ENCODE measurements at regions not wholly inside any gene's neighbourhood (a gene's known extent, or its start where the extent isn't known, plus 50 kb on each side); places are given as distances from the start of the nearest gene placed in this dataset.

DNA sequence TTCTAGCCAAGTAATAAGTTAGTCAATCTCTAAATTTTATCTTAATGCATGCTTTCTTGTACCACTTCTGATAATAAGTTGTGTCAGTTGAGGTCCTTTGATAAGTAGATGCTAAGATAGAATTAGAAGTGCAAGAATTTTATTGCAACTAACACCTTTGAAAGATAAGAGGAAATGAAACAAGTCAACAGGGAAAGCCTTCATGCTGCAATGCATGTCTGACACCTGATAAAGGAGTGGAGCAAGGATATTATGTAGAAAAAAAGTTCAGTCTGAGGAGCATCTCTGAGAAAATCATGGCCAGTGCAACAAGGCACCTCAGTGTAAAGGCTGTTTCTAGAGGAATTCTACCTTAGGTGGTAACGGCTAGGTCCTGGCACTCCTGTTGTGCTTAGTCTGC lies 210.7 kb upstream of the PPP1R2C start:
- H3K14ac ChIP-seq (ENCODE audit: low read length), result no peak overlapping the region
- no peak overlapping the region for H4K8ac ChIP-seq (ENCODE audit: low read depth, low read length)
- no peaks in the 10 kb centered on the region for H3K9me3 ChIP-seq (replicated peaks in 1 of 2; ENCODE audit: control insufficient read depth in 2 of 2, insufficient read depth in 1 of 2, low read depth in 1 of 2, low read length in 2 of 2)
- no peaks in the 10 kb centered on the region for H3K27me3 ChIP-seq (ENCODE audit: control insufficient read depth in 3 of 3, insufficient read depth in 3 of 3, low read depth in 1 of 3, low read length in 3 of 3)
- H2BK12ac ChIP-seq (ENCODE audit: low read length), result no peak overlapping the region
- H3K4me1 ChIP-seq (ENCODE audit: control insufficient read depth in 2 of 2, insufficient read depth in 1 of 2, low read depth in 1 of 2, low read length in 2 of 2), result no peaks in the 10 kb centered on the region
- no CpG with 5 or more reads among the region's 1 CpG for WGBS, 2 donors (ENCODE audit: extremely low coverage in 2 of 2, insufficient read length in 2 of 2, insufficient replicate concordance in 1 of 2)
- H3K36me3 ChIP-seq (replicated peaks in 1 of 2; ENCODE audit: control insufficient read depth in 2 of 2, insufficient read depth in 2 of 2, low read length in 2 of 2), result no peaks in the 10 kb centered on the region
- no peak overlapping the region for H3K4me3 ChIP-seq (ENCODE audit: low read length in 2 of 2)
- no peak overlapping the region for H3K4ac ChIP-seq (ENCODE audit: low read length)
- H3K79me1 ChIP-seq (ENCODE audit: low read depth, low read length), result no peaks in the 10 kb centered on the region
- no peak overlapping the region for H2BK5ac ChIP-seq (ENCODE audit: low read length)
- no peak overlapping the region for H3K9ac ChIP-seq (ENCODE audit: low read depth, low read length, poor library complexity)
- H3K18ac ChIP-seq (ENCODE audit: low read length), result no peak overlapping the region
- no peak overlapping the region for H2BK15ac ChIP-seq (ENCODE audit: low read length)
- DNase-seq (ENCODE audit: low spot score), result no peak
- no peak overlapping the region for H2AFZ ChIP-seq (ENCODE audit: low read length)
- H3K4me2 ChIP-seq (ENCODE audit: insufficient read depth, low read length, poor library complexity, severe bottlenecking), result no peak overlapping the region
- H2AK5ac ChIP-seq (ENCODE audit: low read depth, low read length), result no peak overlapping the region
- no peak overlapping the region for H3K23ac ChIP-seq (ENCODE audit: low read depth, low read length, poor library complexity)
- no peak overlapping the region for H4K91ac ChIP-seq (ENCODE audit: low read depth, low read length, poor library complexity)
- H3K27ac ChIP-seq (replicated peaks; ENCODE audit: low read length), result no peak overlapping the region
- H2BK120ac ChIP-seq (ENCODE audit: low read depth, low read length), result no peak overlapping the region

DNA sequence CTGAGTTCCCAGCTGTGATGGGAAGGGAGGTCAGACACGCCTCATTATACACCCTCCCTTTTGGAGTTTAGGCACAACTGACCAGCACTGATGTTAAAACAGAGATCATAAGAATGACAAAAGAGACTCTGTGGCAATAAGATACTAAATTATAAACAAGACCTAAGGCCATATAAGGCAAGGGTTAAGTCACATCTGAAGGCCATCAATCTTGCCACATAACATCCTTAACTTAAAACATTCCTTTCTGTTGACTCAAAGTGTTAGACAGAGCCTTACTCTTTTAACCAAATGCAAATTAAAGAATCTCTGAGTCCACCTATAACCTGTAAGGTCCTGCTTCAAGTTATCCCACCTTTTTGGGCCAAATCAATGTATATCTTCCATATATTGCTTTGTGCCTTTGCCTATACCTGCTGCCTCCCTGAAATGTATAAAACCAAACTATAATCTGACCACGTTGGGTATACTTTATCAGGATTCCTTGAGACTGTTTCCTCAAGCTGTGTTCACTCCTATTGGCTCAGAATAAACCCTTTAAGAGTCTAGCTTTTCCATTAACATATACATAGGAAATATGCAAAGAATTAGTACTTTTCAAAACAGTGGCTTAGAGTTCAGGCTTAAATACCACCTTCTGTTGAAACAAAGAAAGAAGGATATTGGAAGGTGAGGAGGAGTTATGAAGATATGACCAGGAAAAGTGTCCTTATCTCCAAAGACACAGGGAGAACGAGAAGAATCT lies 214.4 kb upstream of the PPP1R2C start:
- Histone ChIP-seq H2BK12ac (ENCODE audit: low read length) (no peak overlapping the region), H3K4me3 (ENCODE audit: low read length in 2 of 2) (no peak overlapping the region), H2BK5ac (ENCODE audit: low read length) (no peak overlapping the region), H3K4me1 (ENCODE audit: control insufficient read depth in 2 of 2, insufficient read depth in 1 of 2, low read depth in 1 of 2, low read length in 2 of 2) (peaks cover 0 to 5% of the 10 kb centered on the region in 2 donors), H3K18ac (ENCODE audit: low read length) (no peak overlapping the region), H2BK120ac (ENCODE audit: low read depth, low read length) (no peak overlapping the region), H3K9ac (ENCODE audit: low read depth, low read length, poor library complexity) (no peak overlapping the region), H3K27ac (replicated peaks; ENCODE audit: low read length) (no peak overlapping the region), H2BK15ac (ENCODE audit: low read length) (no peak overlapping the region), H4K8ac (ENCODE audit: low read depth, low read length) (no peak overlapping the region), H3K27me3 (ENCODE audit: control insufficient read depth in 3 of 3, insufficient read depth in 3 of 3, low read depth in 1 of 3, low read length in 3 of 3) (no peaks in the 10 kb centered on the region), H3K14ac (ENCODE audit: low read length) (no peak overlapping the region), H4K91ac (ENCODE audit: low read depth, low read length, poor library complexity) (no peak overlapping the region), H2AFZ (ENCODE audit: low read length) (no peak overlapping the region), H3K4ac (ENCODE audit: low read length) (no peak overlapping the region), H3K36me3 (replicated peaks in 1 of 2; ENCODE audit: control insufficient read depth in 2 of 2, insufficient read depth in 2 of 2, low read length in 2 of 2) (no peaks in the 10 kb centered on the region), H3K79me1 (ENCODE audit: low read depth, low read length) (no peaks in the 10 kb centered on the region), H2AK5ac (ENCODE audit: low read depth, low read length) (no peak overlapping the region), H3K4me2 (ENCODE audit: insufficient read depth, low read length, poor library complexity, severe bottlenecking) (no peak overlapping the region), H3K9me3 (replicated peaks in 1 of 2; ENCODE audit: control insufficient read depth in 2 of 2, insufficient read depth in 1 of 2, low read depth in 1 of 2, low read length in 2 of 2) (no peaks in the 10 kb centered on the region), H3K23ac (ENCODE audit: low read depth, low read length, poor library complexity) (no peak overlapping the region)
- WGBS, 2 donors (ENCODE audit: extremely low coverage in 2 of 2, insufficient read length in 2 of 2, insufficient replicate concordance in 1 of 2), result no CpG with 5 or more reads among the region's 3 CpGs
- DNase-seq (ENCODE audit: low spot score), result no peak

DNA sequence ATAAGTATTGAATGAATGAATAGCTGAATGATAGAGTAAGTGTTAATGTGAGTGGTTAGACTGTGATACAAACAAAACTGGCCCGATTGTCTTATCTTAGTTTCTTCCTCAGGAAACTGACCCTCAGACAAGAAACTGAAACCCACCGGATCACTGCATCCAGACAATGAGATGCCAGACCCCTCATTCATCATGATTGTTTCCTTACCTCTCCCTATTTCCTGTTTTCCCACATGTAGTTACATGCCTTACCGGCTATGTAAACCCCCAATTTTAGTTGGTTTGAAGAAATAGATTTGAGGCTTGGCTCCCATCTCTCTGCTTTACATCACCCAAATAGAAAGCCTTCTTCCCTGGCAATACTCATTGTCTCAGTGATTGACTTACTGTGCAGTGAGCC lies 218.9 kb upstream of the PPP1R2C start:
- peaks cover 0 to 5% of the 10 kb centered on the region in 2 donors for H3K4me1 ChIP-seq (ENCODE audit: control insufficient read depth in 2 of 2, insufficient read depth in 1 of 2, low read depth in 1 of 2, low read length in 2 of 2)
- no peak overlapping the region for H2BK15ac ChIP-seq (ENCODE audit: low read length)
- no peak overlapping the region for H3K4me2 ChIP-seq (ENCODE audit: insufficient read depth, low read length, poor library complexity, severe bottlenecking)
- H2AK5ac ChIP-seq (ENCODE audit: low read depth, low read length), result no peak overlapping the region
- no peaks in the 10 kb centered on the region for H3K9me3 ChIP-seq (replicated peaks in 1 of 2; ENCODE audit: control insufficient read depth in 2 of 2, insufficient read depth in 1 of 2, low read depth in 1 of 2, low read length in 2 of 2)
- no peak overlapping the region for H3K23ac ChIP-seq (ENCODE audit: low read depth, low read length, poor library complexity)
- no peak for DNase-seq (ENCODE audit: low spot score)
- no peak overlapping the region for H4K91ac ChIP-seq (ENCODE audit: low read depth, low read length, poor library complexity)
- WGBS, 2 donors (ENCODE audit: extremely low coverage in 2 of 2, insufficient read length in 2 of 2, insufficient replicate concordance in 1 of 2), result no CpG with 5 or more reads among the region's 3 CpGs
- no peak overlapping the region for H3K4ac ChIP-seq (ENCODE audit: low read length)
- H3K27me3 ChIP-seq (ENCODE audit: control insufficient read depth in 3 of 3, insufficient read depth in 3 of 3, low read depth in 1 of 3, low read length in 3 of 3), result no peaks in the 10 kb centered on the region
- no peak overlapping the region for H3K4me3 ChIP-seq (ENCODE audit: low read length in 2 of 2)
- H2AFZ ChIP-seq (ENCODE audit: low read length), result peak overlapping the region; percentile 29
- no peak overlapping the region for H4K8ac ChIP-seq (ENCODE audit: low read depth, low read length)
- H3K14ac ChIP-seq (ENCODE audit: low read length), result no peak overlapping the region
- no peak overlapping the region for H3K18ac ChIP-seq (ENCODE audit: low read length)
- no peak overlapping the region for H2BK12ac ChIP-seq (ENCODE audit: low read length)
- H3K9ac ChIP-seq (ENCODE audit: low read depth, low read length, poor library complexity), result no peak overlapping the region
- no peak overlapping the region for H2BK5ac ChIP-seq (ENCODE audit: low read length)
- no peak overlapping the region for H3K27ac ChIP-seq (replicated peaks; ENCODE audit: low read length)
- H3K79me1 ChIP-seq (ENCODE audit: low read depth, low read length), result no peaks in the 10 kb centered on the region
- H3K36me3 ChIP-seq (replicated peaks in 1 of 2; ENCODE audit: control insufficient read depth in 2 of 2, insufficient read depth in 2 of 2, low read length in 2 of 2), result no peaks in the 10 kb centered on the region
- no peak overlapping the region for H2BK120ac ChIP-seq (ENCODE audit: low read depth, low read length)

DNA sequence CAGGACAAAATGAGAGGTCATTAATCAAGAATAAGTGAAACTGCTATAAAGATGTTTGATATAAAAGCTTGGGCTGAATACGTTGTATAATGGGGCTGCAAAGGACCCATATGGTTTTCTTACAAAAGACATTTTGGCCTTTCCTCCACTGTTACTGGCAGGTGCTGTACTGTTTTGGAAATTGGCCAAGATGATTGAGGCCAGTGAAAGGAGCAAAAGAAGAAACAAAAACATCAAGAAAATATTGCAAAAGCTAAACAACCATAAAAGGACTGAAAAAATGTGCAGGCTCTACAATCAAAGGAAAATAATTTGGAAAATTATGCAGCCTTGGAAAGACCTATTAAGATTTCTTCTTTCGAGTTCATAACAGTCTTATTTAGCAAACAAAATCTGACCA lies 222.2 kb upstream of the PPP1R2C start:
- Histone ChIP-seq H2AK5ac (ENCODE audit: low read depth, low read length) (no peak overlapping the region), H3K4me2 (ENCODE audit: insufficient read depth, low read length, poor library complexity, severe bottlenecking) (no peak overlapping the region), H2BK12ac (ENCODE audit: low read length) (no peak overlapping the region), H2BK120ac (ENCODE audit: low read depth, low read length) (no peak overlapping the region), H3K9ac (ENCODE audit: low read depth, low read length, poor library complexity) (no peak overlapping the region), H4K8ac (ENCODE audit: low read depth, low read length) (no peak overlapping the region), H4K91ac (ENCODE audit: low read depth, low read length, poor library complexity) (no peak overlapping the region), H3K36me3 (replicated peaks in 1 of 2; ENCODE audit: control insufficient read depth in 2 of 2, insufficient read depth in 2 of 2, low read length in 2 of 2) (no peaks in the 10 kb centered on the region), H3K9me3 (replicated peaks in 1 of 2; ENCODE audit: control insufficient read depth in 2 of 2, insufficient read depth in 1 of 2, low read depth in 1 of 2, low read length in 2 of 2) (no peaks in the 10 kb centered on the region), H3K4me3 (ENCODE audit: low read length in 2 of 2) (no peak overlapping the region), H2BK5ac (ENCODE audit: low read length) (no peak overlapping the region), H3K14ac (ENCODE audit: low read length) (no peak overlapping the region), H3K27me3 (ENCODE audit: control insufficient read depth in 3 of 3, insufficient read depth in 3 of 3, low read depth in 1 of 3, low read length in 3 of 3) (no peaks in the 10 kb centered on the region), H3K18ac (ENCODE audit: low read length) (no peak overlapping the region), H3K4ac (ENCODE audit: low read length) (no peak overlapping the region), H3K23ac (ENCODE audit: low read depth, low read length, poor library complexity) (no peak overlapping the region), H3K4me1 (ENCODE audit: control insufficient read depth in 2 of 2, insufficient read depth in 1 of 2, low read depth in 1 of 2, low read length in 2 of 2) (peaks cover 0 to 5% of the 10 kb centered on the region in 2 donors), H2AFZ (ENCODE audit: low read length) (no peak overlapping the region), H3K27ac (replicated peaks; ENCODE audit: low read length) (no peak overlapping the region), H2BK15ac (ENCODE audit: low read length) (no peak overlapping the region), H3K79me1 (ENCODE audit: low read depth, low read length) (no peaks in the 10 kb centered on the region)
- no CpG with 5 or more reads among the region's 2 CpGs for WGBS, 2 donors (ENCODE audit: extremely low coverage in 2 of 2, insufficient read length in 2 of 2, insufficient replicate concordance in 1 of 2)
- DNase-seq (ENCODE audit: low spot score), result no peak
